ENCODE measurements at regions not wholly inside any gene's neighbourhood (a gene's known extent, or its start where the extent isn't known, plus 50 kb on each side); places are given as distances from the start of the nearest gene placed in this dataset.

DNA sequence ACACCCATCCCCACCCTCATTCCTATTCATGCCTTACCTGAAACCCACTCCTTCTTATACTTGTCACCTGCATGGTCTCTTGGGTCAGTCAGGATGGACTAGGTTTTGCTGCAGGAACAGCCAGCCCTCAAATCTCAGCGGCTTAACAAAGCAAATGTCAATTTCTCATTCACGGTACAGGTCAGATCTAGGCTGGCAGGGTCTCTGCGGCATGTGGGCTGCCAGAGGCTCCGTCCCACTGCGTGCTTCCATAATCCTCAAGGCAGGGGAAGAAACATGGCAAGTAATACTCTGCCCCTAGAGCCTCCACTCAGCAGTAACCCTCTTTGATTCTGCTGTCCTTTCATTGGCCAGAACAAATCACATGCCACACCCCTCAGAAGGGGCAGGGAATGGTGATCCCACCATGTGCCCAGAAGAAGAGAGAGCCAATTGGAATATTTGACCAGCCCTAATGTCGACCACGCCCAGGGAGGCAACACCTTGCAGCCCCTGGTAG, 114.9 kb upstream of the ZMIZ1 start:
- no peak for DNase-seq
- H3K4me1 ChIP-seq = no peaks in the 10 kb centered on the region
- TF ChIP-seq CTCF (IDR thresholded peaks at IDR 0.05 in 4 of 5, conservative IDR thresholded peaks at IDR 0.05 in 1 of 5) (no peak), POLR2A (IDR thresholded peaks at IDR 0.05) (no peak)
- ATAC-seq = no peak
- no peak overlapping the region for H3K27ac ChIP-seq
- no peaks in the 10 kb centered on the region for H3K27me3 ChIP-seq
- H3K36me3 ChIP-seq = no peaks in the 10 kb centered on the region
- H3K4me3 ChIP-seq = no peak overlapping the region
- in situ Hi-C loops (cut with MboI; ENCODE audit: low sequenced_read_pairs in 4 of 4) = loop anchor here in 1 of 4 donors (25.0 kb wide), 1 partner anchor 233 kb away; no protein-coding TSS in a partner anchor
- intact Hi-C loops (cut with DNase I; ENCODE audit: low total_unique reads) = no loop called here
- no peaks in the 10 kb centered on the region for H3K9me3 ChIP-seq

GRCh38 chr10:78954689-78955088, 114.1 kb upstream of the ZMIZ1 start:
- Histone ChIP-seq H3K4me1 (no peaks in the 10 kb centered on the region), H3K9me3 (no peaks in the 10 kb centered on the region), H3K27ac (no peak overlapping the region), H3K27me3 (no peaks in the 10 kb centered on the region), H3K36me3 (no peaks in the 10 kb centered on the region), H3K4me3 (no peak overlapping the region)
- DNase-seq = no peak
- intact Hi-C loops (cut with DNase I; ENCODE audit: low total_unique reads) = no loop called here
- TF ChIP-seq POLR2A (IDR thresholded peaks at IDR 0.05) = no peak
- no peak for TF ChIP-seq CTCF (IDR thresholded peaks at IDR 0.05 in 4 of 5, conservative IDR thresholded peaks at IDR 0.05 in 1 of 5)
- no peak for ATAC-seq
- in situ Hi-C loops (cut with MboI; ENCODE audit: low sequenced_read_pairs in 4 of 4) = loop anchor here in 1 of 4 donors (25.0 kb wide), 1 partner anchor 233 kb away; no protein-coding TSS in a partner anchor

GRCh38 chr10:78955206-78955605, 113.6 kb upstream of the ZMIZ1 start:
- in situ Hi-C loops (cut with MboI; ENCODE audit: low sequenced_read_pairs in 4 of 4) = loop anchor here in 1 of 4 donors (25.0 kb wide), 1 partner anchor 232 kb away; no protein-coding TSS in a partner anchor
- no peaks in the 10 kb centered on the region for H3K9me3 ChIP-seq

DNA sequence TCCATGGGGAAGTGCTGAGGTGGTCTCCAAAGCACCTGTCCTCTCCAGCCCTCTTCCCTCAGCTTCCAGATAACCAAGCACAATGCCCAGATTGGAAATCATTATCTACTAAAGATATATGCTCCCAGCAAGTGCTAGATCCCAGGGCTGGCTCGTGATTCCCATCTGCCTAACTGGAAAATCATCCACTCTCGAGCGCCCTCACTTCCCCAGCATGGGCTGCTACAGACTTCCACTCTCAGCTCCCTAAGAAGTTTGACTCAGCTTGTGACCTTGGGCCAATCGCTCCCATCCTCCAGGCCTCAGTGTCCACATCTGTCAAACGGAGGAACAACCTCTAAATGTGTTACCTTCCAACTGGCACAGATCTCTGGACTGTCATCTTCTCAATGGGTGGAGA, 112.4 kb upstream of the ZMIZ1 start:
- Histone ChIP-seq H3K27me3 (no peaks in the 10 kb centered on the region), H3K9me3 (no peaks in the 10 kb centered on the region), H3K4me3 (no peak overlapping the region), H3K36me3 (no peaks in the 10 kb centered on the region), H3K27ac (no peak overlapping the region), H3K4me1 (peaks cover 0 to 10% of the 10 kb centered on the region in 2 donors)
- TF ChIP-seq CTCF (IDR thresholded peaks at IDR 0.05 in 4 of 5, conservative IDR thresholded peaks at IDR 0.05 in 1 of 5) (no peak), POLR2A (IDR thresholded peaks at IDR 0.05) (no peak)
- in situ Hi-C loops (cut with MboI; ENCODE audit: low sequenced_read_pairs in 4 of 4) = loop anchor here in 1 of 4 donors (25.0 kb wide), 1 partner anchor 231 kb away; no protein-coding TSS in a partner anchor
- intact Hi-C loops (cut with DNase I; ENCODE audit: low total_unique reads) = no loop called here
- no peak for ATAC-seq
- DNase-seq = no peak

More at GRCh38 chr10:78955206-78955605, 113.6 kb upstream of the ZMIZ1 start:
- H3K4me3 ChIP-seq = no peak overlapping the region
- no peak for ATAC-seq
- no peak overlapping the region for H3K27ac ChIP-seq
- intact Hi-C loops (cut with DNase I; ENCODE audit: low total_unique reads) = no loop called here
- TF ChIP-seq POLR2A (IDR thresholded peaks at IDR 0.05) (no peak), CTCF (IDR thresholded peaks at IDR 0.05 in 4 of 5, conservative IDR thresholded peaks at IDR 0.05 in 1 of 5) (no peak)
- H3K4me1 ChIP-seq = peaks cover 0 to 3% of the 10 kb centered on the region in 2 donors
- DNase-seq = no peak
- no peaks in the 10 kb centered on the region for H3K27me3 ChIP-seq
- H3K36me3 ChIP-seq = no peaks in the 10 kb centered on the region

Measured in gastrocnemius medialis (tissue), 4 donors.